Neural progenitor cell (in vitro differentiated cells): ENCODE measurements at regions not wholly inside any gene's neighbourhood (a gene's known extent, or its start where the extent isn't known, plus 50 kb on each side); places are given as distances from the start of the nearest gene placed in this dataset.

Source experiments
- DNase-seq: peaks from one replicate; pipeline ENCODE4 v3.0.0-alpha.2; 2016; ENCODE audit warnings: low spot score
- H2AFZ ChIP-seq: fragments of 200-600 bp; sonication (generic); replicated peaks from 2 replicates; pipeline ENCODE4 v1.6.1; 2016; ENCODE audit warnings: antibody characterized with exemption
- H3F3A ChIP-seq: fragments of 200-600 bp; sonication (generic); 2 replicates; pipeline ENCODE4 v1.6.1; 2016; ENCODE audit warnings: antibody characterized with exemption, low read depth
- H3K27ac ChIP-seq: fragments of 200-600 bp; sonication (generic); 2 replicates; pipeline ENCODE4 v1.5.1; 2016; ENCODE audit warnings: mild to moderate bottlenecking
- H3K27me3 ChIP-seq: fragments of 200-600 bp; sonication (generic); 2 replicates; pipeline ENCODE4 v1.6.1; 2016; ENCODE audit warnings: mild to moderate bottlenecking, moderate library complexity
- H3K36me3 ChIP-seq: fragments of 200-600 bp; sonication (generic); 2 replicates; pipeline ENCODE4 v1.5.1; 2016
- H3K4me1 ChIP-seq: fragments of 200-600 bp; sonication (generic); 2 replicates; pipeline ENCODE4 v1.6.1; 2016; ENCODE audit warnings: mixed run types
- H3K4me2 ChIP-seq: fragments of 200-600 bp; sonication (generic); 2 replicates; pipeline ENCODE4 v1.6.1; 2016
- H3K4me3 ChIP-seq: fragments of 200-600 bp; sonication (generic); 2 replicates; pipeline ENCODE4 v1.5.1; 2016
- H3K79me2 ChIP-seq: fragments of 200-600 bp; sonication (generic); 2 replicates; pipeline ENCODE4 v1.6.1; 2016; ENCODE audit warnings: low read depth
- H3K9ac ChIP-seq: fragments of 200-600 bp; sonication (generic); 2 replicates; pipeline ENCODE4 v1.6.1; 2016
- H3K9me3 ChIP-seq: fragments of 200-600 bp; sonication (generic); 2 replicates; pipeline ENCODE4 v1.5.1; 2016; ENCODE audit warnings: low read depth
- H4K20me1 ChIP-seq: fragments of 200-600 bp; sonication (generic); 2 replicates; pipeline ENCODE4 v1.6.1; 2016; ENCODE audit warnings: low read depth
- H3K27ac Mint-ChIP-seq: 3 replicates; pipeline ENCODE4 v1.8.0; 2021; ENCODE audit warnings: mixed read lengths
- H3K27me3 Mint-ChIP-seq: 2 replicates; pipeline ENCODE4 v1.8.0; 2022; ENCODE audit warnings: low read depth, mild to moderate bottlenecking, inconsistent platforms, moderate library complexity, mixed read lengths; ENCODE audit not compliant: insufficient read depth
- H3K36me3 Mint-ChIP-seq: 3 replicates; pipeline ENCODE4 v1.8.0; 2021; ENCODE audit warnings: mixed read lengths
- H3K4me1 Mint-ChIP-seq: 3 replicates; pipeline ENCODE4 v1.8.0; 2021; ENCODE audit warnings: mixed read lengths
- H3K4me3 Mint-ChIP-seq: 3 replicates; pipeline ENCODE4 v1.8.0; 2021; ENCODE audit warnings: mild to moderate bottlenecking, moderate library complexity, mixed read lengths
- H3K9me3 Mint-ChIP-seq: 3 replicates; pipeline ENCODE4 v1.8.0; 2020; ENCODE audit warnings: mixed read lengths
- CTCF ChIP-seq: fragments of 200-600 bp; sonication (generic); IDR thresholded peaks from 2 replicates; pipeline ENCODE4 v1.5.1; 2017; ENCODE audit warnings: antibody characterized with exemption, mild to moderate bottlenecking
- EZH2 ChIP-seq: fragments of 200-600 bp; sonication (generic); IDR thresholded peaks from 2 replicates; pipeline ENCODE4 v1.6.1; 2017; ENCODE audit warnings: antibody characterized with exemption, mild to moderate bottlenecking, moderate library complexity
- EZH2phosphoT487 ChIP-seq: fragments of 200-600 bp; sonication (generic); IDR thresholded peaks from 2 replicates; pipeline ENCODE4 v1.6.1; 2017; ENCODE audit warnings: antibody characterized with exemption

GRCh38 chr18:73948497-73948896 lies 199.1 kb downstream of the FBXO15 start:
- H2AFZ ChIP-seq: peak overlapping the region; percentile 12
- H3K27ac ChIP-seq: no peak overlapping the region
- no peaks in the 10 kb centered on the region for H4K20me1 ChIP-seq
- H3K27me3 Mint-ChIP-seq: peaks cover 3% of the 10 kb centered on the region
- no peak overlapping the region for H3K27ac Mint-ChIP-seq
- no peaks in the 10 kb centered on the region for H3K79me2 ChIP-seq
- H3K4me1 ChIP-seq: no peaks in the 10 kb centered on the region
- H3K9me3 Mint-ChIP-seq: no peaks in the 10 kb centered on the region
- TF ChIP-seq EZH2: no peak
- TF ChIP-seq CTCF: no peak
- no peak for TF ChIP-seq EZH2phosphoT487
- no peaks in the 10 kb centered on the region for H3K27me3 ChIP-seq
- DNase-seq: no peak
- H3K4me3 Mint-ChIP-seq: no peak overlapping the region
- peaks cover 3% of the 10 kb centered on the region for H3K4me1 Mint-ChIP-seq
- no peak overlapping the region for H3K4me2 ChIP-seq
- H3K36me3 Mint-ChIP-seq: no peaks in the 10 kb centered on the region
- H3K9me3 ChIP-seq: no peaks in the 10 kb centered on the region
- H3K9ac ChIP-seq: no peak overlapping the region
- H3F3A ChIP-seq: no peaks in the 10 kb centered on the region
- H3K36me3 ChIP-seq: no peaks in the 10 kb centered on the region
- no peak overlapping the region for H3K4me3 ChIP-seq

GRCh38 chr18:73948084-73948483 lies 199.6 kb downstream of the FBXO15 start:
- H3K36me3 ChIP-seq: no peaks in the 10 kb centered on the region
- peaks cover 3% of the 10 kb centered on the region for H3K27me3 Mint-ChIP-seq
- no peaks in the 10 kb centered on the region for H3K27me3 ChIP-seq
- H3K4me1 ChIP-seq: no peaks in the 10 kb centered on the region
- DNase-seq: no peak
- peak overlapping the region; percentile 2 for H3K27ac Mint-ChIP-seq
- no peak for TF ChIP-seq EZH2phosphoT487
- TF ChIP-seq EZH2: no peak
- TF ChIP-seq CTCF: no peak
- H3F3A ChIP-seq: no peaks in the 10 kb centered on the region
- H3K9me3 ChIP-seq: no peaks in the 10 kb centered on the region
- no peaks in the 10 kb centered on the region for H3K9me3 Mint-ChIP-seq
- H3K36me3 Mint-ChIP-seq: no peaks in the 10 kb centered on the region
- H3K27ac ChIP-seq: no peak overlapping the region
- no peaks in the 10 kb centered on the region for H4K20me1 ChIP-seq
- H3K9ac ChIP-seq: no peak overlapping the region
- H3K4me3 Mint-ChIP-seq: no peak overlapping the region
- peaks cover 3% of the 10 kb centered on the region for H3K4me1 Mint-ChIP-seq
- no peaks in the 10 kb centered on the region for H3K79me2 ChIP-seq
- no peak overlapping the region for H3K4me2 ChIP-seq
- H2AFZ ChIP-seq: peak overlapping the region; percentile 12
- no peak overlapping the region for H3K4me3 ChIP-seq

DNA sequence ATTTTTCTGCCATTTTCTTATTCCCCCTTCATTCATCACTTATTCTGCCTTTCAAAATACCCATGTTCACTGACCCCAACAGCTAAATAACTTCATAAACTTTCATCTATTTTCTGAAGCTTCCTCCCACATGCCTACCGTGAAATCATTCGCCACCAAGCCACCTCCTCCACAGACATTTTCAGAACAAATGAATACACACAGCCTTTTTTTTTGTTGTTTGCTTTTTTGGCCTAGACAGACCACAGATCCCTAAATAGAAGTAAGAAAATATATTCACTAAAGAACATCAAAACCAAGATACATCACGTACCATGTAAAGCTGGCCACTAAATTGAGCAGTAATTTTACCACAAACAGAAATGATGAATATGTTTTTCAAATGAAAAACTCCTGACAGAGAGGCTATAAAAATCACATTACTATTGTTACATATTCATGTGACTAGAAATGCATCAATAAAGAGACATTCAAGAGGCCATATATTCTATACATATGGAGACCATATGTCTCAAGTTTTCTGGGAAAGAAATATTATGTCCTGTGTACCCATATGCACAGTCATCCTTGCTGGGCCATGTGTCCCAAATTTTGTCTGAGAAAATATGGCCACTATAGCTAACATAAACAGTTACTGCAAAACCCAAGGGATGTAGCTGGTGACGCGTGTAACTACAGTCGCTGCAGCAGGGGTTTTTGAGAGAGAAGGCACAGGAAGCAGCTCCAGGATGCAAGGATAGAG lies 200.3 kb downstream of the FBXO15 start:
- H3K4me1 ChIP-seq: no peaks in the 10 kb centered on the region
- H3F3A ChIP-seq: no peaks in the 10 kb centered on the region
- H3K27ac ChIP-seq: no peak overlapping the region
- peak overlapping the region; percentile 12 for H2AFZ ChIP-seq
- H3K9ac ChIP-seq: no peak overlapping the region
- H3K79me2 ChIP-seq: no peaks in the 10 kb centered on the region
- H3K27me3 ChIP-seq: no peaks in the 10 kb centered on the region
- TF ChIP-seq EZH2: no peak
- no peak for TF ChIP-seq EZH2phosphoT487
- H3K36me3 ChIP-seq: no peaks in the 10 kb centered on the region
- Mint-ChIP-seq H3K36me3 (no peaks in the 10 kb centered on the region), H3K4me3 (no peak overlapping the region), H3K9me3 (no peaks in the 10 kb centered on the region), H3K27ac (no peak overlapping the region), H3K27me3 (peaks cover 2% of the 10 kb centered on the region), H3K4me1 (peaks cover 3% of the 10 kb centered on the region)
- no peaks in the 10 kb centered on the region for H4K20me1 ChIP-seq
- DNase-seq: no peak
- H3K4me3 ChIP-seq: no peak overlapping the region
- H3K4me2 ChIP-seq: no peak overlapping the region
- H3K9me3 ChIP-seq: no peaks in the 10 kb centered on the region

- Histone ChIP-seq H3F3A (no peaks in the 10 kb centered on the region), H3K4me2 (no peak overlapping the region), H3K27ac (no peak overlapping the region), H3K9me3 (no peaks in the 10 kb centered on the region), H3K27me3 (no peaks in the 10 kb centered on the region), H2AFZ (no peak overlapping the region), H3K36me3 (no peaks in the 10 kb centered on the region), H3K79me2 (no peaks in the 10 kb centered on the region), H3K9ac (no peak overlapping the region), H3K4me3 (no peak overlapping the region), H3K4me1 (no peaks in the 10 kb centered on the region), H4K20me1 (no peaks in the 10 kb centered on the region)
- no peaks in the 10 kb centered on the region for H3K27me3 Mint-ChIP-seq
- no peak for TF ChIP-seq CTCF
- TF ChIP-seq EZH2phosphoT487: no peak
- no peak for TF ChIP-seq EZH2
- H3K4me1 Mint-ChIP-seq: peaks cover 3% of the 10 kb centered on the region
- no peaks in the 10 kb centered on the region for H3K36me3 Mint-ChIP-seq
- no peak overlapping the region for H3K27ac Mint-ChIP-seq
- DNase-seq: no peak
- H3K9me3 Mint-ChIP-seq: no peaks in the 10 kb centered on the region
- H3K4me3 Mint-ChIP-seq: no peak overlapping the region
Measured at GRCh38 chr18:73945130-73945792, 202.4 kb downstream of the FBXO15 start.
